ENCODE measurements at regions not wholly inside any gene's neighbourhood (a gene's known extent, or its start where the extent isn't known, plus 50 kb on each side); places are given as distances from the start of the nearest gene placed in this dataset.

- ATAC-seq (ENCODE audit: low read depth) (no peak), DNase-seq (no peak)
- in situ Hi-C loops (cut with MboI; ENCODE audit: low sequenced_read_pairs) (no loop called here), intact Hi-C loops (cut with micrococcal nuclease) (no loop called here), dilution Hi-C loops (cut with HindIII; ENCODE audit: low sequenced_read_pairs, unreplicated experiment) (no loop called here)
- Histone ChIP-seq H4K91ac (ENCODE audit: insufficient read depth, low read depth, low read length) (no peak overlapping the region), H2AK9ac (replicated peaks; ENCODE audit: low read depth, low read length, poor library complexity) (no peak overlapping the region), H3K9me3 (ENCODE audit: control insufficient read depth, insufficient read depth, low read length) (no peaks in the 10 kb centered on the region), H3K14ac (replicated peaks; ENCODE audit: low read depth, low read length) (no peak overlapping the region), H3K79me1 (ENCODE audit: low read depth in 1 of 2, low read length in 2 of 2) (no peaks in the 10 kb centered on the region), H2AFZ (replicated peaks; ENCODE audit: low read length, poor library complexity) (no peak overlapping the region), H3K23ac (ENCODE audit: low read depth, low read length) (no peak overlapping the region), H2BK5ac (ENCODE audit: low read depth, low read length, poor library complexity, severe bottlenecking) (no peak overlapping the region), H4K20me1 (ENCODE audit: insufficient read depth, low read length) (no peaks in the 10 kb centered on the region), H2BK15ac (ENCODE audit: low read depth, low read length) (no peak overlapping the region), H3K9ac (ENCODE audit: low read depth, low read length) (no peak overlapping the region), H2BK120ac (ENCODE audit: low read depth, low read length) (no peak overlapping the region), H3K9me1 (ENCODE audit: insufficient read depth, low read length) (no peaks in the 10 kb centered on the region), H3K18ac (ENCODE audit: low read depth, low read length) (no peak overlapping the region), H4K5ac (ENCODE audit: low read depth, low read length) (no peak overlapping the region), H3K4me2 (ENCODE audit: low read depth, low read length) (no peak overlapping the region), H3K4me3 (ENCODE audit: insufficient read depth, low read depth, low read length) (no peak overlapping the region), H3K27ac (ENCODE audit: insufficient read depth, low read length) (no peak overlapping the region), H2BK20ac (ENCODE audit: low read depth, low read length) (no peak overlapping the region), H4K8ac (ENCODE audit: low read depth in 2 of 2, low read length in 2 of 2) (no peak overlapping the region), H3K56ac (ENCODE audit: extremely low read depth, insufficient read depth, low read length) (no peak overlapping the region), H3K36me3 (ENCODE audit: control insufficient read depth, insufficient read depth, low read length) (no peaks in the 10 kb centered on the region), H2AK5ac (ENCODE audit: low read depth, low read length) (no peak overlapping the region), H3K27me3 (ENCODE audit: control insufficient read depth, insufficient read depth, low read length) (no peaks in the 10 kb centered on the region), H3K4ac (ENCODE audit: low read depth, low read length) (no peak overlapping the region), H3K4me1 (ENCODE audit: control insufficient read depth, insufficient read depth, low read length) (no peaks in the 10 kb centered on the region)
- ChIA-PET CTCF (no interaction called here), POLR2A (ENCODE audit: unreplicated experiment) (no interaction called here)
- WGBS, 2 experiments (ENCODE audit: extremely low coverage in 2 of 2, insufficient read length in 1 of 2), result no CpG with 5 or more reads among the region's 2 CpGs
- TF ChIP-seq NFE2L2 (IDR thresholded peaks at IDR 0.05; ENCODE audit: low read depth, low read length), result no peak
- TF ChIP-seq CEBPB (IDR thresholded peaks at IDR 0.05; ENCODE audit: low read depth, low read length), result peak; percentile 46; the same call in 1 of the 2 replicates
- BruUV-seq (replicated peaks), result no TSS peak
These were observed 223.2 kb downstream of the TDRD15 start for GRCh38 chr2:21346984-21347383.

Data from IMR-90 (cell line).